ENCODE measurements at regions not wholly inside any gene's neighbourhood (a gene's known extent, or its start where the extent isn't known, plus 50 kb on each side); places are given as distances from the start of the nearest gene placed in this dataset.

- TF ChIP-seq, protein P1, sequence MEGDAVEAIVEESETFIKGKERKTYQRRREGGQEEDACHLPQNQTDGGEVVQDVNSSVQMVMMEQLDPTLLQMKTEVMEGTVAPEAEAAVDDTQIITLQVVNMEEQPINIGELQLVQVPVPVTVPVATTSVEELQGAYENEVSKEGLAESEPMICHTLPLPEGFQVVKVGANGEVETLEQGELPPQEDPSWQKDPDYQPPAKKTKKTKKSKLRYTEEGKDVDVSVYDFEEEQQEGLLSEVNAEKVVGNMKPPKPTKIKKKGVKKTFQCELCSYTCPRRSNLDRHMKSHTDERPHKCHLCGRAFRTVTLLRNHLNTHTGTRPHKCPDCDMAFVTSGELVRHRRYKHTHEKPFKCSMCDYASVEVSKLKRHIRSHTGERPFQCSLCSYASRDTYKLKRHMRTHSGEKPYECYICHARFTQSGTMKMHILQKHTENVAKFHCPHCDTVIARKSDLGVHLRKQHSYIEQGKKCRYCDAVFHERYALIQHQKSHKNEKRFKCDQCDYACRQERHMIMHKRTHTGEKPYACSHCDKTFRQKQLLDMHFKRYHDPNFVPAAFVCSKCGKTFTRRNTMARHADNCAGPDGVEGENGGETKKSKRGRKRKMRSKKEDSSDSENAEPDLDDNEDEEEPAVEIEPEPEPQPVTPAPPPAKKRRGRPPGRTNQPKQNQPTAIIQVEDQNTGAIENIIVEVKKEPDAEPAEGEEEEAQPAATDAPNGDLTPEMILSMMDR (IDR thresholded peaks at IDR 0.05; ENCODE audit: low read length) = no peak
- no peak for TF ChIP-seq EZH2 (IDR thresholded peaks at IDR 0.05; ENCODE audit: borderline replicate concordance, low read length)
Observed at GRCh38 chr3:107315141-107315540, 62.1 kb upstream of the CCDC54 start.

All from OCI-LY1 (cell line).